Femur (tissue), 1 donor: ENCODE measurements at regions not wholly inside any gene's neighbourhood (a gene's known extent, or its start where the extent isn't known, plus 50 kb on each side); places are given as distances from the start of the nearest gene placed in this dataset.

ENCODE experiments used
- DNase-seq: peaks from one replicate; pipeline ENCODE4 v3.0.0-alpha.2; 2017

- DNase-seq, result no peak
Measured at GRCh38 chr14:98622208-98623051, 649.6 kb downstream of the BCL11B start.

GRCh38 chr14:98623788-98624415, 648.1 kb downstream of the BCL11B start:
- no peak for DNase-seq

- no peak for DNase-seq
Measured at GRCh38 chr14:98633380-98633779, 638.6 kb downstream of the BCL11B start.

- no peak for DNase-seq
Measured at GRCh38 chr14:98634043-98634820, 637.8 kb downstream of the BCL11B start.

GRCh38 chr14:98638366-98638765, 633.6 kb downstream of the BCL11B start:
- no peak for DNase-seq

- DNase-seq, result no peak
Measured at GRCh38 chr14:98647754-98648153, 624.2 kb downstream of the BCL11B start.

GRCh38 chr14:98651037-98651436, 621.0 kb downstream of the BCL11B start:
- DNase-seq, result no peak

GRCh38 chr14:98665007-98665406, 607.0 kb downstream of the BCL11B start:
- no peak for DNase-seq

GRCh38 chr14:98666545-98666944, 605.5 kb downstream of the BCL11B start:
- DNase-seq, result no peak

- DNase-seq, result peak; percentile 48
Measured at GRCh38 chr14:98682033-98682432, 590.0 kb downstream of the BCL11B start.

GRCh38 chr14:98682726-98683125, 589.3 kb downstream of the BCL11B start:
- DNase-seq, result no peak

- DNase-seq, result peak; percentile 68
Measured at GRCh38 chr14:98684468-98684867, 587.5 kb downstream of the BCL11B start.

GRCh38 chr14:98685725-98686124, 586.3 kb downstream of the BCL11B start:
- peak; percentile 36 for DNase-seq

GRCh38 chr14:98688446-98688845, 583.6 kb downstream of the BCL11B start:
- DNase-seq, result no peak

- DNase-seq, result no peak
Measured at GRCh38 chr14:98689951-98690350, 582.0 kb downstream of the BCL11B start.

GRCh38 chr14:98692832-98693231, 579.2 kb downstream of the BCL11B start:
- no peak for DNase-seq

- DNase-seq, result no peak
Measured at GRCh38 chr14:98694541-98694940, 577.5 kb downstream of the BCL11B start.

GRCh38 chr14:98695809-98696208, 576.2 kb downstream of the BCL11B start:
- no peak for DNase-seq

GRCh38 chr14:98698341-98698740, 573.7 kb downstream of the BCL11B start:
- no peak for DNase-seq

GRCh38 chr14:98700748-98701147, 571.2 kb downstream of the BCL11B start:
- DNase-seq, result no peak

- DNase-seq, result no peak
Measured at GRCh38 chr14:98701377-98701776, 570.6 kb downstream of the BCL11B start.

- DNase-seq, result no peak
Measured at GRCh38 chr14:98704441-98704840, 567.6 kb downstream of the BCL11B start.

- no peak for DNase-seq
Measured at GRCh38 chr14:98705871-98706300, 566.1 kb downstream of the BCL11B start.

GRCh38 chr14:98707522-98707921, 564.5 kb downstream of the BCL11B start:
- no peak for DNase-seq
